Lower leg skin (tissue), 4 donors: ENCODE measurements at regions not wholly inside any gene's neighbourhood (a gene's known extent, or its start where the extent isn't known, plus 50 kb on each side); places are given as distances from the start of the nearest gene placed in this dataset.

Source experiments
- DNase-seq, 2 donors: peaks; one replicate each; pipeline ENCODE4 v3.0.0-alpha.2; 2019; ENCODE audit warnings: low spot score in 2 of 2
- H3K4me3 ChIP-seq: fragments of 200-600 bp; sonication (generic); 2 replicates; pipeline ENCODE4 v1.5.1; 2017; ENCODE audit warnings: mild to moderate bottlenecking, low read depth; ENCODE audit not compliant: poor library complexity, severe bottlenecking
- POLR2A ChIP-seq, 2 donors: fragments of 450-650 bp; IDR thresholded peaks; one replicate each; pipeline ENCODE4 v1.6.1; 2016 to 2017; ENCODE audit warnings: antibody characterized with exemption in 2 of 2, mild to moderate bottlenecking in 1 of 2, moderate library complexity in 1 of 2
- WGBS, 2 donors: methylation state at CpG; one replicate each; pipeline ENCODE4 v1.1.5; 2018; 5-methylcytosine and 5-hydroxymethylcytosine counted together
- intact Hi-C: fragments of 100-400 bp; cut with DNase I; formaldehyde crosslinking; loops from one replicate; pipeline ENCODE4 v1.15.0; 2023; ENCODE audit warnings: low total_unique reads
- TF ChIP-seq, protein P1 (sequence below), 3 donors: fragments of 450-650 bp; IDR thresholded peaks; one replicate each; pipeline ENCODE4 v1.5.1; 2016; ENCODE audit warnings: antibody characterized with exemption in 3 of 3, mild to moderate bottlenecking in 3 of 3, moderate library complexity in 2 of 3

DNA sequence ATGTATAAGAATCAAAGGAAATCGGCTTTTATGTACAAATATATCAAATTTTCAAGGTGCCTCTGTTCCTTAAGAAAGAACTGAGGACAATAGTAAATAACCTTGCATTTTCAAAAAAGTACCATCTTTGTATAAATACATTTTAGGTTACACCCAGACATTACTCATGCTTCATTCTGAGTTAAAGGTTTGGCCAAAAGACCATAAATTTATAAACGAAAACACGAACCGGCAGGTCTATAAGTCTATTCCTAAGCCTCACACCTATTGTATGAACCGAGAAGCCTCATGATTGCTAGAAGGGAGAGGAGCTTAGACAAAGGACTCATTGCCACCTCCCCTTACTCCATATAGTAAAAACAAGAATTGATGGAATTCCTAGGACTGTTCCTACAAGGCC lies 94.6 kb upstream of the PSMD7 start:
- no peak overlapping the region for H3K4me3 ChIP-seq
- DNase-seq, result no peak
- TF ChIP-seq, protein P1, sequence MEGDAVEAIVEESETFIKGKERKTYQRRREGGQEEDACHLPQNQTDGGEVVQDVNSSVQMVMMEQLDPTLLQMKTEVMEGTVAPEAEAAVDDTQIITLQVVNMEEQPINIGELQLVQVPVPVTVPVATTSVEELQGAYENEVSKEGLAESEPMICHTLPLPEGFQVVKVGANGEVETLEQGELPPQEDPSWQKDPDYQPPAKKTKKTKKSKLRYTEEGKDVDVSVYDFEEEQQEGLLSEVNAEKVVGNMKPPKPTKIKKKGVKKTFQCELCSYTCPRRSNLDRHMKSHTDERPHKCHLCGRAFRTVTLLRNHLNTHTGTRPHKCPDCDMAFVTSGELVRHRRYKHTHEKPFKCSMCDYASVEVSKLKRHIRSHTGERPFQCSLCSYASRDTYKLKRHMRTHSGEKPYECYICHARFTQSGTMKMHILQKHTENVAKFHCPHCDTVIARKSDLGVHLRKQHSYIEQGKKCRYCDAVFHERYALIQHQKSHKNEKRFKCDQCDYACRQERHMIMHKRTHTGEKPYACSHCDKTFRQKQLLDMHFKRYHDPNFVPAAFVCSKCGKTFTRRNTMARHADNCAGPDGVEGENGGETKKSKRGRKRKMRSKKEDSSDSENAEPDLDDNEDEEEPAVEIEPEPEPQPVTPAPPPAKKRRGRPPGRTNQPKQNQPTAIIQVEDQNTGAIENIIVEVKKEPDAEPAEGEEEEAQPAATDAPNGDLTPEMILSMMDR (IDR thresholded peaks at IDR 0.05), result no peak
- TF ChIP-seq POLR2A (IDR thresholded peaks at IDR 0.05), result no peak
- 48 to 74% methylated on average over 5 of the region's 5 CpGs for WGBS, 2 donors
- intact Hi-C loops, result loop anchor here (5.0 kb wide), 1 partner anchor 1475 kb away; no protein-coding TSS in a partner anchor

DNA sequence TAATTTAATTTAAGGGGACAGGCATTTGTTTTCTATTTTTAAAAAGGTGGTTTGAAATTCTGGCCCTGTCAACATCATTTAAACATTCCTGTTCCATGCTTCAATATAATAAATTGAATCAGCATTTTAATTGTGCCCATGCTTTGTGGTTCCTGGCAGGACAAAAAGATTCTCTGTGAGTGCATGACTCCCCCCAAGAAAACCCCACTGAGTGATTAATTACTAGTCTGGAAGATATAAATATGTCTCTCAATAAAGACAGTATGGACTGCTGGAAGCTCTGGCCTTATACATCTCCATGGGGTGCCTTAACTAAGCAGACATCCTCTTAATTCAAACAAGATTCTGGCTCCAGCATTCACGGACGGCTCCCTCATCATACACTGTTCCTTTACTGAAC lies 95.0 kb upstream of the PSMD7 start:
- intact Hi-C loops, result loop anchor here (5.0 kb wide), 1 partner anchor 1474 kb away; no protein-coding TSS in a partner anchor
- H3K4me3 ChIP-seq, result no peak overlapping the region
- TF ChIP-seq, protein P1 (IDR thresholded peaks at IDR 0.05), result no peak
- no peak for TF ChIP-seq POLR2A (IDR thresholded peaks at IDR 0.05)
- 63 to 78% methylated on average over 2 of the region's 2 CpGs for WGBS, 2 donors
- DNase-seq, result no peak

DNA sequence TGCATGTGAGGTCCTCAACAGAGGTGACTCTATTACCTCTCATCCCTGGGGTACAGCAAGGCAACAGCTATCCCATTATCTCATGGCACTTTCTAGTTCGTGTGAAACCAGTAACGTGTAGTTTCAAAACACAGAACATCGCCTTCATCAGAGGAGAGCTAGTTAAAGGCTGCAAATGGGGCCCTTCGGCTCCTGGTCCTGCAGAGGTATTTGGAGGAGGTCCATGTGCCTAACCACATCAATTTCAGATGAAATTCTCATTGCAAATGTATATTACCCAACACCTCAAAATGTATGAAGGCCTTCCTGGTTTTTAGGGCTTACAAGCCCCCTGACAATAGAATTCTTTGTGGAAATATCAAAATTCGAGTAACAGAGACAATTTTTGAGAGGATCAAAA lies 95.7 kb upstream of the PSMD7 start:
- H3K4me3 ChIP-seq, result no peak overlapping the region
- WGBS, 2 donors, result 68 to 79% methylated on average over 5 of the region's 5 CpGs
- TF ChIP-seq, protein P1 (IDR thresholded peaks at IDR 0.05), result no peak
- no peak for TF ChIP-seq POLR2A (IDR thresholded peaks at IDR 0.05)
- intact Hi-C loops, result loop anchor here (5.0 kb wide), 1 partner anchor 1474 kb away; no protein-coding TSS in a partner anchor
- no peak for DNase-seq

DNA sequence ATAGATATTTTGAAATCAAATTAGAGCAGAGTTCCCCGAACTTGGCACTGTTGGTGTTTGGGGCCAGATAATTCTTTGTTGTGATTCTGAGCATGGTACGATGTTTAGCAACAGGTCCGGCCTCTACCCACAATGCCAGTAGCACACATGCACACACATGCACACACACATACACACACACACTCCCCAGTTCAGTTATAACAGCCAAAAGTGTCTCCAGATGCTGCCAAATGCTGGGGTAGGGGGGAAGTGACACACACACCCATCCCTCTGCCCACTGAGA lies 96.8 kb upstream of the PSMD7 start:
- WGBS, 2 donors, result 81 to 85% methylated on average over 3 of the region's 3 CpGs
- intact Hi-C loops, result loop anchor here (5.0 kb wide), 1 partner anchor 1472 kb away; no protein-coding TSS in a partner anchor
- DNase-seq, result no peak
- no peak overlapping the region for H3K4me3 ChIP-seq
- TF ChIP-seq POLR2A (IDR thresholded peaks at IDR 0.05), result no peak
- TF ChIP-seq, protein P1 (IDR thresholded peaks at IDR 0.05), result no peak

DNA sequence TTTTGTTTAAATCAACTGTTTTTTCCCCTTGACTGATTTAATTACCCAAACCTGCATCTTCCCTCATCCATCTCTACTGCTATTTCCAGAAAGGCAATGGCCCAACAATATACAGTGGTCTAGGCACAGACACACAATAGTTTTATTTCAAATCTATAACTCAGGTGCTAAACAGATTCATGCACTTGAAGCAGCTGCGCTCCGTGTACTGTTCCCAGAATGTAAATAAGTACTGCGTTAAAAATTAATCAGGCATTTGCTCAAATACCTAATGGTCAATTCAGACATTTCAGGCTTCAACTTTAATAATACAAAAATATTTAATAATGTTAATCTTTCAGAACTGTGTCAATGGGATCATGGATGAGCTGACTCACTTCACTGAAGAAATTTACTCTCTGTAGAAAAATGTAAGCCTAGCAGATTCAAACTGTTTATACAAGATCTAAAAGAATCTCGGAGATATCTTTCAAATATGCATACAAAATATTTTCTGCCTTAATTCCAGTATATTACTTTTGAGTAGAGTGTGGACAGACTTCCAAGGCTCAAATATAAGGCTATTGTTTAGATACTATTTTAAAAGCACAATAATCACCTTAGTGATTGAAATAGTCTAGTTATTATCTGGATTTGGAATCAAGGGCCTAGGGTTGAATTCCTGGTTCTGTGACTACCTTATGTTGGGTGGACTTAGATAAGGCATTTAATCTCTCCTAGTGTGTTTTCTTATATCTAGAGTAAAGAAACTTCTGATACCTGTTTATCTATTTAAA lies 97.4 kb upstream of the PSMD7 start:
- 89 to 91% methylated on average over 4 of the region's 4 CpGs for whole genome bisulfite sequencing, 2 donors
- intact Hi-C loops, result no loop called here

More for the DNA sequence above, 97.4 kb upstream of the PSMD7 start:
- no peak for DNase-seq
- TF ChIP-seq, protein P1 (IDR thresholded peaks at IDR 0.05), result no peak
- no peak for TF ChIP-seq POLR2A (IDR thresholded peaks at IDR 0.05)
- H3K4me3 ChIP-seq, result no peak overlapping the region
